ENCODE measurements at regions not wholly inside any gene's neighbourhood (a gene's known extent, or its start where the extent isn't known, plus 50 kb on each side); places are given as distances from the start of the nearest gene placed in this dataset.

- Histone ChIP-seq H3K27me3 (no peaks in the 10 kb centered on the region), H3K9me3 (no peaks in the 10 kb centered on the region), H3K36me3 (no peaks in the 10 kb centered on the region), H3K27ac (replicated peaks in 1 of 4) (no peak overlapping the region), H3K4me3 (no peak overlapping the region), H3K4me1 (peaks cover 25 to 35% (median 29%) of the 10 kb centered on the region in 4 donors)
- no peak for DNase-seq (ENCODE audit: extremely low spot score)
- TF ChIP-seq POLR2A (IDR thresholded peaks at IDR 0.05; ENCODE audit: low read depth) (no peak), POLR2AphosphoS5 (IDR thresholded peaks at IDR 0.05) (no peak), EP300 (IDR thresholded peaks at IDR 0.05) (no peak)
- TF ChIP-seq, protein P1, sequence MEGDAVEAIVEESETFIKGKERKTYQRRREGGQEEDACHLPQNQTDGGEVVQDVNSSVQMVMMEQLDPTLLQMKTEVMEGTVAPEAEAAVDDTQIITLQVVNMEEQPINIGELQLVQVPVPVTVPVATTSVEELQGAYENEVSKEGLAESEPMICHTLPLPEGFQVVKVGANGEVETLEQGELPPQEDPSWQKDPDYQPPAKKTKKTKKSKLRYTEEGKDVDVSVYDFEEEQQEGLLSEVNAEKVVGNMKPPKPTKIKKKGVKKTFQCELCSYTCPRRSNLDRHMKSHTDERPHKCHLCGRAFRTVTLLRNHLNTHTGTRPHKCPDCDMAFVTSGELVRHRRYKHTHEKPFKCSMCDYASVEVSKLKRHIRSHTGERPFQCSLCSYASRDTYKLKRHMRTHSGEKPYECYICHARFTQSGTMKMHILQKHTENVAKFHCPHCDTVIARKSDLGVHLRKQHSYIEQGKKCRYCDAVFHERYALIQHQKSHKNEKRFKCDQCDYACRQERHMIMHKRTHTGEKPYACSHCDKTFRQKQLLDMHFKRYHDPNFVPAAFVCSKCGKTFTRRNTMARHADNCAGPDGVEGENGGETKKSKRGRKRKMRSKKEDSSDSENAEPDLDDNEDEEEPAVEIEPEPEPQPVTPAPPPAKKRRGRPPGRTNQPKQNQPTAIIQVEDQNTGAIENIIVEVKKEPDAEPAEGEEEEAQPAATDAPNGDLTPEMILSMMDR (IDR thresholded peaks at IDR 0.05): no peak
- intact Hi-C loops (cut with DNase I): no loop called here
- WGBS: 100% methylated on average over 2 of the region's 2 CpGs
These were observed 137.0 kb downstream of the PLPP3 start for GRCh38 chr1:56442290-56442877.

GRCh38 chr1:56441601-56442000, 137.8 kb downstream of the PLPP3 start:
- no peak overlapping the region for H3K27ac ChIP-seq (replicated peaks in 1 of 4)
- peaks cover 17 to 34% (median 21%) of the 10 kb centered on the region in 4 donors for H3K4me1 ChIP-seq
- TF ChIP-seq, protein P1 (IDR thresholded peaks at IDR 0.05): no peak
- no peak for TF ChIP-seq POLR2A (IDR thresholded peaks at IDR 0.05; ENCODE audit: low read depth)
- TF ChIP-seq EP300 (IDR thresholded peaks at IDR 0.05): no peak
- no peak for TF ChIP-seq POLR2AphosphoS5 (IDR thresholded peaks at IDR 0.05)
- no peaks in the 10 kb centered on the region for H3K27me3 ChIP-seq
- no peak for DNase-seq (ENCODE audit: extremely low spot score)
- WGBS: 93% methylated on average over 3 of the region's 3 CpGs
- intact Hi-C loops (cut with DNase I): no loop called here
- no peaks in the 10 kb centered on the region for H3K36me3 ChIP-seq
- H3K4me3 ChIP-seq: no peak overlapping the region
- no peaks in the 10 kb centered on the region for H3K9me3 ChIP-seq

- Histone ChIP-seq H3K9me3 (no peaks in the 10 kb centered on the region), H3K4me3 (no peak overlapping the region), H3K36me3 (no peaks in the 10 kb centered on the region), H3K27ac (replicated peaks in 1 of 4) (no peak overlapping the region), H3K4me1 (peaks cover 8 to 44% (median 23%) of the 10 kb centered on the region in 4 donors), H3K27me3 (no peaks in the 10 kb centered on the region)
- TF ChIP-seq, protein P1 (IDR thresholded peaks at IDR 0.05): no peak
- no peak for TF ChIP-seq EP300 (IDR thresholded peaks at IDR 0.05)
- TF ChIP-seq POLR2AphosphoS5 (IDR thresholded peaks at IDR 0.05): no peak
- TF ChIP-seq POLR2A (IDR thresholded peaks at IDR 0.05; ENCODE audit: low read depth): no peak
- 41% methylated on average over 2 of the region's 4 CpGs for WGBS
- no peak for DNase-seq (ENCODE audit: extremely low spot score)
- intact Hi-C loops (cut with DNase I): no loop called here
These were observed 139.6 kb downstream of the PLPP3 start for GRCh38 chr1:56439610-56440264.

- no peak for DNase-seq (ENCODE audit: extremely low spot score)
- no peaks in the 10 kb centered on the region for H3K9me3 ChIP-seq
- no peak overlapping the region for H3K4me3 ChIP-seq
- 100% methylated on average over 3 of the region's 4 CpGs for WGBS
- intact Hi-C loops (cut with DNase I): no loop called here
- no peaks in the 10 kb centered on the region for H3K36me3 ChIP-seq
- peaks cover 8 to 44% (median 24%) of the 10 kb centered on the region in 4 donors for H3K4me1 ChIP-seq
- no peak overlapping the region for H3K27ac ChIP-seq (replicated peaks in 1 of 4)
- TF ChIP-seq, protein P1 (IDR thresholded peaks at IDR 0.05): no peak
- TF ChIP-seq EP300 (IDR thresholded peaks at IDR 0.05): no peak
- no peak for TF ChIP-seq POLR2A (IDR thresholded peaks at IDR 0.05; ENCODE audit: low read depth)
- TF ChIP-seq POLR2AphosphoS5 (IDR thresholded peaks at IDR 0.05): no peak
- no peaks in the 10 kb centered on the region for H3K27me3 ChIP-seq
These were observed 140.3 kb downstream of the PLPP3 start for GRCh38 chr1:56438901-56439551.
